CD4-positive, alpha-beta T cell (primary cell): ENCODE measurements at regions not wholly inside any gene's neighbourhood (a gene's known extent, or its start where the extent isn't known, plus 50 kb on each side); places are given as distances from the start of the nearest gene placed in this dataset.

Experiments
- ATAC-seq: fragments of 200-7000 bp; cut with Tn5 transposase; one replicate; pipeline ENCODE4 v1.10.0; 2022; ENCODE audit warnings: mild to moderate bottlenecking; ENCODE audit not compliant: poor library complexity
- CTCF ChIA-PET: fragments of 350-600 bp; sonication (Branson Sonifier 250); formaldehyde crosslinking; loops from one replicate; lab custom pipeline; 2021; ENCODE audit warnings: antibody characterized with exemption, inconsistent platforms; lab: Charles Lee
- POLR2A ChIA-PET: fragments of 350-600 bp; sonication (Branson Sonifier 250); formaldehyde crosslinking; loops from one replicate; lab custom pipeline; 2021; ENCODE audit warnings: antibody characterized with exemption, inconsistent platforms; lab: Charles Lee
- DNase-seq, 14 experiments: peaks; one replicate each; pipeline ENCODE4 v3.0.0-alpha.2; 2013 to 2020; ENCODE audit warnings: mixed read lengths in 2 of 14
- H3K27ac ChIP-seq, 2 donors: one replicate each; pipeline versions ENCODE4 v1.5.1 to v1.7.0; 2013; ENCODE audit warnings: low read length in 2 of 2, low read depth in 1 of 2, mild to moderate bottlenecking in 1 of 2
- H3K27me3 ChIP-seq, 2 experiments: 1 replicate in 1 of 2; 2 replicates in 1 of 2; pipeline versions ENCODE4 v1.6.1 to v1.7.0; 2013; ENCODE audit warnings: low read length in 2 of 2, control low read depth in 1 of 2, mild to moderate bottlenecking in 1 of 2, moderate library complexity in 1 of 2; ENCODE audit not compliant: insufficient read depth in 2 of 2, control insufficient read depth in 1 of 2
- H3K36me3 ChIP-seq: one replicate; pipeline ENCODE4 v1.6.1; 2013; ENCODE audit warnings: low read length, control low read depth; ENCODE audit not compliant: insufficient read depth
- H3K4me1 ChIP-seq: one replicate; pipeline ENCODE4 v1.6.1; 2013; ENCODE audit warnings: low read length, control low read depth; ENCODE audit not compliant: insufficient read depth
- H3K4me3 ChIP-seq: one replicate; pipeline ENCODE4 v1.5.1; 2013; ENCODE audit warnings: mild to moderate bottlenecking, low read length, moderate library complexity
- H3K9me3 ChIP-seq, 2 experiments: 1 replicate in 1 of 2; 2 replicates in 1 of 2; pipeline versions ENCODE4 v1.6.1 to v1.7.0; 2013; ENCODE audit warnings: low read length in 2 of 2, mild to moderate bottlenecking in 2 of 2, control low read depth in 1 of 2, moderate library complexity in 1 of 2; ENCODE audit not compliant: control insufficient read depth in 1 of 2, insufficient read depth in 1 of 2
- H3K27ac Mint-ChIP-seq: one replicate; pipeline ENCODE4 v1.8.0; 2020; ENCODE audit warnings: mixed read lengths
- H3K27me3 Mint-ChIP-seq: one replicate; pipeline ENCODE4 v1.8.0; 2021; ENCODE audit warnings: mixed read lengths
- H3K36me3 Mint-ChIP-seq: one replicate; pipeline ENCODE4 v1.8.0; 2021; ENCODE audit warnings: low read depth, mixed read lengths
- H3K4me1 Mint-ChIP-seq: one replicate; pipeline ENCODE4 v1.8.0; 2021; ENCODE audit warnings: low read depth, mixed read lengths
- H3K4me3 Mint-ChIP-seq: one replicate; pipeline ENCODE4 v1.8.0; 2020; ENCODE audit warnings: mild to moderate bottlenecking, mixed read lengths
- H3K9me3 Mint-ChIP-seq: one replicate; pipeline ENCODE4 v1.8.0; 2020; ENCODE audit warnings: mixed read lengths
- intact Hi-C, 2 experiments: fragments of 100-400 bp; cut with DNase I in 1 of 2; cut with micrococcal nuclease in 1 of 2; formaldehyde crosslinking; loops; one replicate each; pipeline versions ENCODE4 v1.15.1 to v1.9.0; 2023 to 2025; cut with DNase I, micrococcal nuclease
- TF ChIP-seq, protein P1 (sequence below): fragments of 200-600 bp; IDR thresholded peaks from one replicate; pipeline ENCODE4 v1.8.0; 2022; ENCODE audit warnings: antibody characterized with exemption, mild to moderate bottlenecking

DNA sequence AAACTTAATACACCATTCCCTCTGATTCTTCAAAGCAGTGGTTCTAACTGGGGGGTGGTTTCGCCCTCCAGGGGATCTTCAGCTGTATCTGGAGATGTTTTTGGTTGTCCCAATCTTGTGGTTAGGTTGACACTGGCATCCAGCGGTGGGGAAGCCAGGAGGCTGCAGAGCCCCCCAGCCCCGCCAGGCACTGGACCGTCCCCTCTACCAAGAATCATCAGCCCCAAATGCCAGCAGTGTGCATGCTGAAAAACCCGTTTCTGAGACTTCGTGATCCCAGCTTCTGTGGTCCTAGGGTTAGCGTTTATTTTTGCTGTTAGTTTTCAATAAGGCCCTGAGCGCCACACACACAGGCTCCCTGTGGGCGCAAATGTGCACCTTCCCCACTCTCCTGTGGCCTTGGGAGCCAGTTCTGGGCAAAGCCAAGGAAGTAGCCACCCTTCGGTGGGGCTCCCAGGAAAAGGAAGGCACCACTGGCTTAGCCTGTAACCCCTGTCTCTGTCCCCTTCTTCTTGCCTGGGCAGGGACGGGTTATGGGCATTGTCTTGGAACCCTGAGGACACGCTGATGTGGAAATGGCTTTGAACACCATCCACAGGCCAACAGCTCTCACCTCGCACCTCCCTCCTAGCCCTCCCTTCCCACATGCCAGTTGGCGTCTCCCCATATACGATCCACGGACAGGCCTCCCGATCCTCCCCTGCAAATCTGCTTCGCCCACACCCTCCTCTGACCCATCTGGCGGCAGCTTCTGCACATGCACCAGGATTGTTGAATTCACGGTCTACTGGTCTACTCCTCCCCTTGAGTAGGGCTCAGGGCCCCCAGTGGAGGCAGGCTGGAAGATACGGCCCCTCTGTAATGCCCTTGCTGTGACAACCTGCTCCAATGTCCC, 71.4 kb upstream of the CCND1 start:
- Mint-ChIP-seq H3K9me3 (no peaks in the 10 kb centered on the region), H3K4me3 (no peak overlapping the region), H3K36me3 (no peaks in the 10 kb centered on the region), H3K27ac (no peak overlapping the region), H3K4me1 (no peaks in the 10 kb centered on the region), H3K27me3 (peaks cover 27% of the 10 kb centered on the region)
- Histone ChIP-seq H3K4me1 (no peaks in the 10 kb centered on the region), H3K9me3 (peaks cover 0 to 5% of the 10 kb centered on the region in 2 experiments), H3K27me3 (peaks cover 0 to 3% of the 10 kb centered on the region in 2 experiments), H3K27ac (no peak overlapping the region), H3K36me3 (no peaks in the 10 kb centered on the region), H3K4me3 (no peak overlapping the region)
- TF ChIP-seq, protein P1, sequence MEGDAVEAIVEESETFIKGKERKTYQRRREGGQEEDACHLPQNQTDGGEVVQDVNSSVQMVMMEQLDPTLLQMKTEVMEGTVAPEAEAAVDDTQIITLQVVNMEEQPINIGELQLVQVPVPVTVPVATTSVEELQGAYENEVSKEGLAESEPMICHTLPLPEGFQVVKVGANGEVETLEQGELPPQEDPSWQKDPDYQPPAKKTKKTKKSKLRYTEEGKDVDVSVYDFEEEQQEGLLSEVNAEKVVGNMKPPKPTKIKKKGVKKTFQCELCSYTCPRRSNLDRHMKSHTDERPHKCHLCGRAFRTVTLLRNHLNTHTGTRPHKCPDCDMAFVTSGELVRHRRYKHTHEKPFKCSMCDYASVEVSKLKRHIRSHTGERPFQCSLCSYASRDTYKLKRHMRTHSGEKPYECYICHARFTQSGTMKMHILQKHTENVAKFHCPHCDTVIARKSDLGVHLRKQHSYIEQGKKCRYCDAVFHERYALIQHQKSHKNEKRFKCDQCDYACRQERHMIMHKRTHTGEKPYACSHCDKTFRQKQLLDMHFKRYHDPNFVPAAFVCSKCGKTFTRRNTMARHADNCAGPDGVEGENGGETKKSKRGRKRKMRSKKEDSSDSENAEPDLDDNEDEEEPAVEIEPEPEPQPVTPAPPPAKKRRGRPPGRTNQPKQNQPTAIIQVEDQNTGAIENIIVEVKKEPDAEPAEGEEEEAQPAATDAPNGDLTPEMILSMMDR = no peak
- intact Hi-C loops = no loop called here
- ATAC-seq (no peak), DNase-seq (no peak)
- ChIA-PET POLR2A (no interaction called here), CTCF (no interaction called here)

DNA sequence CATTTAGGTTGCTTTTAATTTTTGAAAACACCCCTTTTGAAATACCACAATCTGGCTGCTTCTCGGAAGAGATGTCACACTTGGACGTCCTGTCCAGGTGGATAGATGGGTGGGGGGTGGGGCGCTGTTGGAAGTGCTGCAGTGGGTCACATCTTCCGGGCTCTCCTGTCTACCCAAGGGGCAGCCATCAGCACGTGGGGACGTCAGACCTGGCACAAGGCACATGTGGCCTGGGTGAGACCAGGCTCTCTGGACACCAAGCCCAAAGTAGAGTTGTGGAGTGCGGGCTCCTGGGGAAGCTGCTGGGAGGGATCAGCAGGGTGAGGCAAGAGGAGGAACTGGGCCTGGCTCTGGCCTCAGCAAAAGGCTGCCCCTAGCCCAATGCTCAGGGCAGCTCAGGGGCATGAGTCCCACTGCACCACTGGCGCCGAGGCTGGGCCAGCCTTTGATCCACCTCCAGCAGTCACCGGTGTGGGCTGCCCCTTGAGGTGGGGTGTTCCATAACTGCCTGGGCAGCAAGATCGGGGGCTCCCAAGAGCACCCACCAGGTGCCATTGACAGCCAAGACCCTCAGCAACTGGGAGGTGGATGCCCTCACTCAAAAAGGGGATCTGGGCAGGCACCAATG, 68.6 kb upstream of the CCND1 start:
- DNase-seq (no peak), ATAC-seq (no peak)
- H3K27me3 ChIP-seq = peaks cover 5 to 17% of the 10 kb centered on the region in 2 experiments
- H3K27ac ChIP-seq = no peak overlapping the region
- no peaks in the 10 kb centered on the region for H3K4me1 Mint-ChIP-seq
- no peaks in the 10 kb centered on the region for H3K36me3 Mint-ChIP-seq
- H3K27me3 Mint-ChIP-seq = peaks cover 46% of the 10 kb centered on the region
- no peak overlapping the region for H3K4me3 Mint-ChIP-seq
- H3K4me3 ChIP-seq = no peak overlapping the region
- H3K9me3 Mint-ChIP-seq = no peaks in the 10 kb centered on the region
- ChIA-PET CTCF (no interaction called here), POLR2A (no interaction called here)
- intact Hi-C loops = no loop called here
- H3K36me3 ChIP-seq = no peaks in the 10 kb centered on the region
- TF ChIP-seq, protein P1 = no peak
- H3K9me3 ChIP-seq = peaks cover 0 to 12% of the 10 kb centered on the region in 2 experiments
- no peaks in the 10 kb centered on the region for H3K4me1 ChIP-seq
- no peak overlapping the region for H3K27ac Mint-ChIP-seq

DNA sequence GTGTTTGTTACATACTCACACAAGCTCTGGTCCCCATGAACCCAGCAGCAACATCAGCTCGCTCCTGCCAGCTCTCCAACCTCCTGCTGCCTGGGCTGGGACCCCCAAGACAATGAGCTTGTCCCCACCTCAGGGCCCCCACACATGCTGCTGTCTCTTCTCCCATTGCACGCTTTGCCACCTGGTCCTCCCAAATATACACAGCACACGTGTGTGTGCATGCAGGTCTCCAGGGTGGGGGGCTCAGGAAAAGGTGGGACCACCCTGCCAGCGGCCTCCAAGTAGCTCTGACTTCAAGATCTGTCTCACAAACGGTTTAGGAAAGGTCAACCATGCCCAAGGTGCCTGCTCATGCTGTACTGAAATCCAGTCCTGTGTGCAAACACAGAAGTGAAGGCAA, 68.1 kb upstream of the CCND1 start:
- H3K4me3 Mint-ChIP-seq = no peak overlapping the region
- peaks cover 49% of the 10 kb centered on the region for H3K27me3 Mint-ChIP-seq
- H3K27ac Mint-ChIP-seq = no peak overlapping the region
- no peaks in the 10 kb centered on the region for H3K36me3 Mint-ChIP-seq
- no peaks in the 10 kb centered on the region for H3K4me1 ChIP-seq
- H3K9me3 ChIP-seq = peaks cover 0 to 12% of the 10 kb centered on the region in 2 experiments
- no peaks in the 10 kb centered on the region for H3K4me1 Mint-ChIP-seq
- ATAC-seq (no peak), DNase-seq (no peak)
- no peaks in the 10 kb centered on the region for H3K36me3 ChIP-seq
- peaks cover 5 to 17% of the 10 kb centered on the region in 2 experiments for H3K27me3 ChIP-seq
- no peak overlapping the region for H3K27ac ChIP-seq
- CTCF ChIA-PET = no interaction called here
- H3K9me3 Mint-ChIP-seq = no peaks in the 10 kb centered on the region
- TF ChIP-seq, protein P1 = no peak
- POLR2A ChIA-PET = no interaction called here
- H3K4me3 ChIP-seq = no peak overlapping the region
- intact Hi-C loops = no loop called here
